HCT116 (cell line): ENCODE measurements at regions not wholly inside any gene's neighbourhood (a gene's known extent, or its start where the extent isn't known, plus 50 kb on each side); places are given as distances from the start of the nearest gene placed in this dataset.

ENCODE experiments used
- ATAC-seq: fragments of 200-7000 bp; cut with Tn5 transposase; 2 replicates; pipeline ENCODE4 v1.9.1; 2020; ENCODE audit warnings: mild to moderate bottlenecking, moderate library complexity
- BruUV-seq: library from RNA; stranded (reverse); fragments of 400-500 nt; replicated peaks from 2 replicates; lab custom pipeline; 2021; lab: Mats Ljungman, UMichigan
- CTCF ChIA-PET: fragments of 300-600 bp; sonication (Branson Sonifier 250); formaldehyde crosslinking; loops from one replicate; lab custom pipeline; 2021; ENCODE audit warnings: antibody characterized with exemption; lab: Charles Lee
- POLR2A ChIA-PET: fragments of 300-600, 350-600 bp; sonication (Branson Sonifier 250); formaldehyde crosslinking; loops from one replicate; lab custom pipeline; 2021; ENCODE audit warnings: antibody characterized with exemption; lab: Charles Lee
- RAD21 ChIA-PET, 2 experiments: fragments of 300-600 bp; sonication (Branson Sonifier 250); formaldehyde crosslinking; loops; one replicate each; lab custom pipeline; 2023; ENCODE audit warnings: low total read pairs in 2 of 2; ENCODE audit not compliant: uncharacterized antibody in 2 of 2, unreplicated experiment in 2 of 2, low non-redundant PET in 1 of 2; lab: Charles Lee
- DNase-seq: peaks from one replicate; pipeline ENCODE4 v3.0.0-alpha.2; 2010; ENCODE audit warnings: low read depth, low spot score
- H2AFZ ChIP-seq: fragments of 200-600 bp; shearing (Covaris generic), sonication (generic); 2 replicates; pipeline ENCODE4 v1.6.1; 2017; ENCODE audit warnings: low read depth, mixed run types, mixed read lengths, antibody characterized with exemption, low read length; ENCODE audit not compliant: poor library complexity, severe bottlenecking
- H3K27ac ChIP-seq: 2 replicates; pipeline ENCODE4 v1.5.1; 2012; ENCODE audit warnings: low read depth, low read length
- H3K27me3 ChIP-seq: fragments of 200-600 bp; sonication (generic); 2 replicates; pipeline ENCODE4 v1.6.1; 2016; ENCODE audit warnings: mixed run types, low read length, mixed read lengths; ENCODE audit not compliant: insufficient read depth
- H3K36me3 ChIP-seq, 2 experiments: fragments of 200-500 bp in 1 of 2; fragments of 200-600 bp in 1 of 2; sonication (Bioruptor generic) in 1 of 2; sonication (generic) in 1 of 2; 2 replicates each; pipeline versions ENCODE4 v1.5.1 to v1.6.1; 2014 to 2016; ENCODE audit warnings: low read length in 2 of 2, inconsistent platforms in 1 of 2, mixed read lengths in 1 of 2, mixed run types in 1 of 2; ENCODE audit not compliant: insufficient read depth in 2 of 2, control insufficient read depth in 1 of 2
- H3K4me1 ChIP-seq, 2 experiments: fragments of 200-600 bp in 1 of 2; sonication (generic) in 1 of 2; 2 replicates each; pipeline versions ENCODE4 v1.5.1 to v1.6.1; 2012 to 2017; ENCODE audit warnings: low read length in 2 of 2, inconsistent platforms in 1 of 2, mild to moderate bottlenecking in 1 of 2, mixed read lengths in 1 of 2, mixed run types in 1 of 2, moderate library complexity in 1 of 2; ENCODE audit not compliant: insufficient read depth in 2 of 2, control insufficient read depth in 1 of 2
- H3K4me2 ChIP-seq: fragments of 200-600 bp; sonication (generic); 2 replicates; pipeline ENCODE4 v1.6.1; 2017; ENCODE audit warnings: mixed run types, low read length, mixed read lengths
- H3K4me3 ChIP-seq, 2 experiments: fragments of 200-600 bp in 1 of 2; sonication (generic) in 1 of 2; replicated peaks in 1 of 2; 2 replicates each; pipeline ENCODE4 v1.5.1; 2011 to 2016; ENCODE audit warnings: low read length in 2 of 2, control low read depth in 1 of 2, low read depth in 1 of 2, mild to moderate bottlenecking in 1 of 2, mixed read lengths in 1 of 2, mixed run types in 1 of 2
- H3K79me2 ChIP-seq: fragments of 200-600 bp; sonication (generic); 2 replicates; pipeline ENCODE4 v1.6.1; 2017; ENCODE audit warnings: mild to moderate bottlenecking, mixed run types, low read length, moderate library complexity, mixed read lengths; ENCODE audit not compliant: insufficient read depth
- H3K9ac ChIP-seq: fragments of 200-600 bp; sonication (generic); 2 replicates; pipeline ENCODE4 v1.6.1; 2016; ENCODE audit warnings: low read length, mixed read lengths
- H3K9me2 ChIP-seq: fragments of 200-600 bp; sonication (generic), shearing (Covaris generic); 2 replicates; pipeline ENCODE4 v1.6.1; 2017; ENCODE audit warnings: mixed run types, mild to moderate bottlenecking, moderate library complexity; ENCODE audit not compliant: insufficient read depth
- H3K9me3 ChIP-seq, 2 experiments: fragments of 200-500 bp in 1 of 2; fragments of 200-600 bp in 1 of 2; sonication (Bioruptor generic) in 1 of 2; sonication (generic) in 1 of 2; 2 replicates each; pipeline ENCODE4 v1.6.1; 2014 to 2017; ENCODE audit warnings: low read length in 2 of 2, mixed read lengths in 2 of 2, inconsistent platforms in 1 of 2, low read depth in 1 of 2, mild to moderate bottlenecking in 1 of 2, mixed run types in 1 of 2, moderate library complexity in 1 of 2; ENCODE audit not compliant: control insufficient read depth in 1 of 2, insufficient read depth in 1 of 2
- H4K20me1 ChIP-seq: fragments of 200-600 bp; sonication (generic), shearing (Covaris generic); 2 replicates; pipeline ENCODE4 v1.6.1; 2017; ENCODE audit warnings: mixed run types, mild to moderate bottlenecking, moderate library complexity; ENCODE audit not compliant: insufficient read depth
- ATF3 ChIP-seq: IDR thresholded peaks from 2 replicates; pipeline ENCODE4 v1.6.1; 2012
- EGR1 ChIP-seq: IDR thresholded peaks from 2 replicates; pipeline ENCODE4 v1.6.1; 2012; ENCODE audit warnings: low read depth
- ELF1 ChIP-seq: IDR thresholded peaks from 2 replicates; pipeline ENCODE4 v1.6.1; 2012; ENCODE audit warnings: low read depth, borderline replicate concordance
- EZH2phosphoT487 ChIP-seq: fragments of 200-600 bp; IDR thresholded peaks from 2 replicates; pipeline ENCODE4 v1.6.1; 2018; ENCODE audit warnings: antibody characterized with exemption, borderline replicate concordance
- FOSL1 ChIP-seq: IDR thresholded peaks from 2 replicates; pipeline ENCODE4 v1.6.1; 2012; ENCODE audit warnings: low read depth
- JUND ChIP-seq: IDR thresholded peaks from 2 replicates; pipeline ENCODE4 v1.6.1; 2012
- MAX ChIP-seq: IDR thresholded peaks from 2 replicates; pipeline ENCODE4 v1.6.1; 2012
- YY1 ChIP-seq: IDR thresholded peaks from 2 replicates; pipeline ENCODE4 v1.6.1; 2011; ENCODE audit warnings: low read length, low read depth, moderate library complexity, mild to moderate bottlenecking; ENCODE audit not compliant: insufficient replicate concordance; ENCODE audit errors: extremely low read depth
- ZNF274 ChIP-seq: fragments of 200-500 bp; sonication (Bioruptor generic); IDR thresholded peaks from 2 replicates; pipeline ENCODE4 v1.6.1; 2014; ENCODE audit warnings: mild to moderate bottlenecking, low read depth, low read length, inconsistent platforms
- intact Hi-C: fragments of 100-400 bp; cut with micrococcal nuclease; formaldehyde crosslinking; loops from 2 replicates; pipeline ENCODE4 v1.10.0; 2022

- TF ChIP-seq ZNF274 = no peak
- TF ChIP-seq ELF1 = no peak
- TF ChIP-seq EZH2phosphoT487 = no peak
- no peak for TF ChIP-seq JUND
- TF ChIP-seq YY1 = no peak
Observed at GRCh38 chr22:46093796-46094195, 56.5 kb upstream of the PPARA start (continued).

GRCh38 chr22:46094676-46095075 is 55.6 kb upstream of the PPARA start:
- ChIA-PET RAD21 (no interaction called here), POLR2A (no interaction called here)
- ATAC-seq = no peak
- peaks cover 3% of the 10 kb centered on the region; the same call in 1 of the 2 replicates for H4K20me1 ChIP-seq
- no peak for DNase-seq
- H3K36me3 ChIP-seq = peaks cover 21 to 46% of the 10 kb centered on the region in 2 experiments; a peak in 3 of 4 replicates
- no peak overlapping the region for H2AFZ ChIP-seq
- H3K4me3 ChIP-seq = no peak overlapping the region
- BruUV-seq = no TSS peak
- no peaks in the 10 kb centered on the region for H3K27me3 ChIP-seq
- TF ChIP-seq EZH2phosphoT487 (no peak), EGR1 (no peak), FOSL1 (no peak), ELF1 (no peak), ATF3 (no peak)
- TF ChIP-seq, all 23 proteins: peak for 0
- peak overlapping the region; percentile 13; the same call in 1 of the 2 replicates for H3K27ac ChIP-seq
- H3K4me2 ChIP-seq = no peak overlapping the region
- CTCF ChIA-PET = no interaction called here
- intact Hi-C loops = no loop called here
- no peaks in the 10 kb centered on the region for H3K4me1 ChIP-seq
- no peaks in the 10 kb centered on the region for H3K9me3 ChIP-seq
- no peak overlapping the region for H3K9ac ChIP-seq
- H3K9me2 ChIP-seq = no peaks in the 10 kb centered on the region
- H3K79me2 ChIP-seq = peaks cover 90% of the 10 kb centered on the region

- H3K4me3 ChIP-seq = no peak overlapping the region
- no peak for DNase-seq
- H3K27me3 ChIP-seq = no peaks in the 10 kb centered on the region
- ChIA-PET POLR2A (no interaction called here), RAD21 (no interaction called here)
- peaks cover 3% of the 10 kb centered on the region; the same call in 1 of the 2 replicates for H4K20me1 ChIP-seq
- peak overlapping the region; percentile 32; the same call in 1 of the 2 replicates for H3K27ac ChIP-seq
- H3K4me1 ChIP-seq = no peaks in the 10 kb centered on the region
- no TSS peak for BruUV-seq
- H3K9ac ChIP-seq = no peak overlapping the region
- peaks cover 21 to 47% of the 10 kb centered on the region in 2 experiments; a peak in 3 of 4 replicates for H3K36me3 ChIP-seq
- TF ChIP-seq ZNF274 (no peak), MAX (no peak)
- TF ChIP-seq, all 23 proteins: peak for 0
- intact Hi-C loops = no loop called here
- ATAC-seq = no peak
- no peaks in the 10 kb centered on the region for H3K9me2 ChIP-seq
- H2AFZ ChIP-seq = no peak overlapping the region
- no peaks in the 10 kb centered on the region for H3K9me3 ChIP-seq
- H3K79me2 ChIP-seq = peaks cover 88% of the 10 kb centered on the region
- CTCF ChIA-PET = no interaction called here
- H3K4me2 ChIP-seq = no peak overlapping the region
Observed at GRCh38 chr22:46096051-46096450, 54.3 kb upstream of the PPARA start.
